Esophagus mucosa (tissue), 1 donor: ENCODE measurements at regions not wholly inside any gene's neighbourhood (a gene's known extent, or its start where the extent isn't known, plus 50 kb on each side); places are given as distances from the start of the nearest gene placed in this dataset.
"Not testable (repeated sequence)": the region's sequence is repeated elsewhere in the genome, so short reads cannot be mapped to it uniquely, and the experiment has no call there.

Source experiments
- ATAC-seq: fragments of 200-7000 bp; cut with Tn5 transposase; one replicate; pipeline ENCODE4 v1.9.1; 2020
- donor health status: DM: yes; HTN: yes; CAD: no.

DNA sequence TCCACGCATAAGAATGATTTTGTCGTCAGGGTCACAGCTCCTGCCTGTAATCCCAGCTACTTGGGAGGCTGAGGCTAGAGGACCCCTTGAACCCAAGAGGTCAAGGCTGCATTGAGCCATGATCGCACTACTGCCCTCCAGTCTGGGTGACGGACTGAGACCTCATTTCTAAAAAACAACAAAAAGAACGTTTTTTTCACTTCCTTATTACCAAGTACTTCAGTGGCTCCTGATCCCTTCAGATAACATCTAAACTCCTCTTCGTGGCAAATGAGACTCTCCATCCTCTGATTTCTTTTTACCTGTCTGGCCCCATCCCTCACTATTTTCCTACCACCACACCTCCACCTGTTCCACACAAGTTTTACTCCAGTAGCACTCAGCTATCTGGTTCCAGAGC, 105.4 kb upstream of the TLK1 start:
- no peak for ATAC-seq

DNA sequence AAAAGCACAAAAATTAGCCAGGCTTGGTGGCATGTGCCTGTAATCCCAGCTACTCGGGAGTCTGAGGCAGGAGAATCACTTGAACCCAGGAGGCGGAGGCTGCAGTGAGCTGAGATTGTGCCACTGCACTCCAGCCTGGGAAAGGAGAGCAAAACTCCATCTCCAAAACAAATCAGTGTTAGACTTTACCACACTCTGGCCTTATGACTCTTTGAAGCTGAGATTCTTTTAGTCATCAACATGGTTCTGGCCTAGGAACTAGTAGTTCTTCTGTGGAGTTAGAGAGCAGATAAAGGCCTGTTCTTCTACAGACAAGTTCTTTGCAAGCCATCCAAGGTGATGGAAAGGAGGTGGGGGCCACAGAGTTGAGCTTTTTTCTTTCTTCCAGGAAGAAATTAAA, 100.8 kb upstream of the TLK1 start:
- not testable (repeated sequence) for ATAC-seq

DNA sequence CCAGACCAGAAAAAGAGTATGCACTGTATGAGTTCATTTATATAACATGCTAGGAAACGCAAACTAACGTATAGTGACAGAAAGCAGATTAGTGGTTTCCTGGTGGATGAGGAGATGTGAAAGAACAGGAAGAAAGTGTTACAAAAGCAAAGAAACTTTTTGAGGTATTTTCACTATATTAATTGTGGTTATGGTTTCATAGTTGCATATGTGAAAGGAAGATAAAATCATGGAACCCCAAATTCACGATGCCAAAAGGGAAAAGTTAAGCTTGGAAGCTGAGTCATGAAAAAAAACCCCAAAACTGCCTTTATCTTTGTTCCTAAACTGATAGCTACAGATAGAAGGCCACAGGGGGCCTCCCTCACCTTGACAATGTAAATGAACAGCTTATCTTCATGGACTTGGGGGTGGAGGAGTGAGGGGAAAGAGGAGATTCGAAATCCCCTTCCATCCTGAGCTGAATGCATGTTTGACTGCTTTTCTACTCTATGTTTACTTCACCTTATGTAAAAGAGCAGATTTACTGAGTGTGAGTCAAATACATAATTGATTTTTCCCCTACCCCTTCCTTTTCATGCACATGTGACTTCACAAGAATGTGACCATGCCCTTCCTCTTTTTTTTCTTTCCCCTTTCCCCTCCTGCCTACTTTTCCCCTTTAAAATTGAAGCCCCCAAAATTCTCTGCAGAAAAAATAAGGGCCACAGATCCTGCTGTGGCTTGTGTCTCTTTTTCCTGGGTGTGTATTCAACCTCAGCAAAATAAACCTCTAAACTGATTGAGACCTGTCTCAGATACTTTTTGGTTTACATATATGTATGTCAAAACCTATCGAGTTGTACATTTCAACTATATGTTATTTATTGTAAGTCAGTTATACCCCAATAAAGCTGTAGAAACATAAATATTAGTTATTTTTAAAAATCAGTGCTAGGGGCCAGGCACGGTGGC, 100.1 kb upstream of the TLK1 start:
- ATAC-seq: no peak

DNA sequence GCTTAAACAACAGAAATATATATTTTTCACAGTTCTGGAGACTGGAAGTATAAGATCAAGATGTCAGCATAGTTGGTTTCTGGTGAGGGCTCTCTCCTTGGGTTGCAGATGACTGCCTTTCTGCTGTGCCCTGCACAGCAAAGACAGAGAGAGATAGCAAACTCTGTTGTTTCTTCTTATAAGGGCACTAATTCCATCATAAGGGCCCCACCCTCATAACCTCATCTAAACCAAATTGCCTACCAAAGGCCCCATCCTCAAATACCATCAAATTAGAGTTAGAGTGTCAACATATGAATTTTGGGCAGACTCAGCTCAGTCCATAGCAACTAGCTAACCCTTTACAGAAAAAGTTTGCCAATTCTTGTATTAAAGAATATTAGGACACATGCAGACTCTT, 94.0 kb upstream of the TLK1 start:
- no peak for ATAC-seq

DNA sequence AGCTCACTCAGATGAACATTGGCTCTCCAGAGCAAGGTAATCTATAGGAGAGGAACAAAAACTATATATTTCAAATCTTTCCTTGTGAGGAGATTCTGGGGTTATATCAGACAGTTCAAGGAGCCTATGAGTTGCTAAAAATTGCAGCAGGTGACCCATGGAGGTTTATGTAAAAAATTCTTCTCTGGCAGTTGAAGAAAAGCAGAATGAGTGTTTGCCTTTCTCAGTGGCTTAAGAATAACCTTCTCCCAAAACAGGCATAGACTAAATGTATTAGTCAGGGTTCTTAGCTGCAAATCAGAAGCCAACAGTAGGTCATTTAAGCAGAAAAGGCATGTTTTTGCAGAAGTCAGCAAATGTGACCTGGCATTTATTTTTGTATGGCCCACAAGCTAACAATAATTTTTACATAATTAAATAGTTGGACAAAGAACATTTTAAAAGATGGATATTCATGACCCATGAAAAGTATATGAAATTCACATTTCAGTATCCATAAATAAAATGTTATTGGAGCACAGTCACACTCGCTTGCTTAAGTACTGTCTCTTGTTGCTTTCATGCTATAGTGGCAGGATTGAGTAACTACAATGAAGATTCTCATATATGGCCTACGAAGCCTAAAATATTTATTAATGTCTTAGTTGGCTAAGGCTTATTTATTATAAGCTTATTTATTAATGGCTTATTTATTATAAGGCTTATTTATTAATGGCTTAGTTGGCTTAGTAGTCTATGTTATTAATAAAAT, 93.4 kb upstream of the TLK1 start:
- no peak for ATAC-seq

DNA sequence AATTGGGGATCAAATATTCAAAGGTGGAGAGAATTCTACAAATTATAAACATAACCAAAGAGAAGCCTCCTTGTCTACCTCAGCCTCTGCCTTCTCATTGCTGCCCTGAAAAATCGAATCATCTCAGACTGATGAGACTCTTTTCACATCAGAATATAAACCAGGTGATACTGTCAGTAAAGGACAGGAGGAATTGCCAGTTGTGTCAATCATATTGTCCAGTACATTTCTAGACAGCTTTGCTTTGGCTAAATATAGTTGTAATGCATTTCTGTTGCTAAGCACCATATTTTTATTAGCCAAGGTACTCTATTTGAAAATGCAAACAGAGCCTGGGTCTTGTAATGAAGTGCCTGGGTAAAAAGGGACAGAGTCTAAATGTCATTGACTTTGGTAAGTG, 92.6 kb upstream of the TLK1 start:
- ATAC-seq: no peak

DNA sequence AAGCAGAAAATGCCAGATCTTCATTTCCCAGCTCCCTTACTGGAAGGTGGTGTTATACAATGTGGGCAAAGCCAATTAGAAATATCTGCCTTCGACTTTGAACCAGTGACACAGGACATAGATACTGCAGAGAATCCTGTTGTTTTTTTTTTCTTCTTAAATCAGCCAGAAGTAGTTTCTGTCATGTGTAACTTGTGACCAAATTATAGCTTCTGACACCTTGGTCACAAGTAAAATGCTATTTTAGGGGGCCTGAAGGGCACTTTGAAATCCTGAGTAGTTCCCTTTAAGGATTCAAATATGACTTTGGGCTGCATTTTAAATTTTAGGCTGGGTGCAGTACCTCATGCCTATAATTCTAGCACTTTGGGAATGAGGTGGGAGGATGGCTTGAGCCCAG, 89.0 kb upstream of the TLK1 start:
- ATAC-seq: no peak

DNA sequence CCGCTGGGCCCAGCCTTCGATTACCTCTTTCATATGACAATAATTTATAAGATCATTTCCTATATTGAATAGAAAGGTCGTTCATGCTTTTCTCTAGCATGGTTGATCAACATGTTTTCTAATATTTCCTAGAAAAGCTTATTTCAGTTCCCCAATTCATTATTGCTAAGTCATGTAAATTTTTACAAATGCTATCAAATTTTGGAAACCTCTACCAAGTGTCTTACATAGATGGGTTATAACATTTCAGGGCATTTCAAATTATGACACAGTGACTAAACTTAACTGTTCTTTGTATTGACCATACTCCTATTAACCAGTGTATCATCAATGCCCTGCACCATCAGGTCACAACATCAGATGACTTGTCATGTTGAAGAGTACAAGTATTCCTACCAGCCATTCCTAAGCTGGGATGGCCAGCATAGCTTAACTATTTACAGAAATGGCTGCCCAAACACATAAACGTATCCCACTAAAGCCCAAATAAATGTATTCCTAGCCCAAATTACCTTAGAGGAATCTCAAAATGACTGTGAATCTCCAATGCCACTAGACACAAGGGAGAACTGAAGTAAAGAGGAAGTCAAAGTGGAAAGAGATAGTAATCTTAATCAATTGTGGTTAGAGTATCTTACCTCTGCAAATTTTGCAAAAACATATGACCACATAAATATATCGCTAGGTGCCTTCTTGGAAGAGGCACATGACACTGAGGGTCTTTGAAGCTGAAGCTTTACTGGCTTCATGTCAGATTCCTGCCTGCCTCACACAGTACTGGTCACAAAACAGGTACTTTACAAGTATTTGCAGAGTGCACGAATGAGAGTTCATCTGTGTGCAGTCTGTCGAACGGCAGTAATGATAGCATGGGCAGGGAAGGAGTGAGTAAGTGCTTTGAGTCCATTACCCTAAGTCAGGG, 87.3 kb upstream of the TLK1 start:
- no peak for ATAC-seq

DNA sequence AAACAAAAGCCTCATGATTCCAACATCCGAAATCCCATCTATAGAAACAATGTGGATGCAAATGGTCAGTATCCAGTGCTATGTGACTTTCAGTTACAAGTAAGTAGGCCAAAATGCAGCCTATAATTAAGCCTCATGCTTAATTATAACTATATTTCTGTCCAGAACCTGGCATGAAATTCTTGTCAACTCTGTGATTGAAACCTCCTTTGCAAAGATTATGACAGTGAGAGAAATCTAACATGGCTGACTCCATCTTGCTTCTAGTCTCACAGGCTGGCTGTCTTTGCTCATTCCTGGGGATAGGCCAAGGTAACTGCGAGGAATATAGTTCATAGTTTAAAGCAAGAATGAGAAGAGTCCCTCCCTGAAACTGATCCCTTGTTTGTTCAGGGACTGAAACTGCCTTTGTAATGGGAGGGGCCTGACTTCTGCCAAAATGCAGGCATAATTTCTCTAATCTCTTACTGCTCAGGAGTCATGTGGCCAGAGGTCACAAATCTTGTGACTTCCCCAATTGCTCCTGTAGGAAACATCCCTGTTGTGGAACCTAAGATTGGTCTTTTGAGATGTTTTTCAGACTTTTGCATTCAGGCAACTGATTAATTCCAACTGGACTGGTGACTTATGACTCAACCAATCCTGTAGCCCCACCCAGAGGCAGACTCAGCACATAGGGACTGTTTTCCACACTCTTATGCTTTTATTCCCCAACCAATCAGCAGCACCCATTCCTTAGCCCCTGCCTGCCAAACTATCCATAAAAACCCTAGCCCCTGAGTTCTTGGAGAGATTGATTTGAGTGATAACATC, 84.5 kb upstream of the TLK1 start:
- peak; percentile 83 for ATAC-seq

DNA sequence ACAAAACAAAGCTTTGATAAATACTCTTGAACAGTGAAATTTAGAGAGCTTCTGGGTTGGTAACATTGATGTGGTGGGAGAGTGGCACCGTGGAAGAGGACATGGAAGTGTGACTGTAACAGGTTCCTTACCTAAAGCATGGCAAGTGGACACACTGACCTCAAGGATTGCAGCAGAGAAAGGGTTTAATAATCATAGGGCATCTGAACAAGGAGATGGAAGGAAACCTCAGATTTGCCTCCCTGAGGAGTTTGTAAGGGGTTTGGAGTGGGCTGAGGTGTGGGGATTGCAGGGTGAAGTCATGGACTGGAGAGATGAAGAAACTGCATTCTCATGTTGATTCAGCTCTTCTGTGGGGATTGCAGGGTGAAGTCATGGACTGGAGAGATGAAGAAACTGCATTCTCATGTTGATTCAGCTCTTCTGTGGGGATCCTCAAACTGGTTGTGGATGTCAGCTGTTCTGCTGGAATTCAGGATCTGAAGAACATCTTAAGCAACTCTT, 83.8 kb upstream of the TLK1 start:
- peak; percentile 66 for ATAC-seq

DNA sequence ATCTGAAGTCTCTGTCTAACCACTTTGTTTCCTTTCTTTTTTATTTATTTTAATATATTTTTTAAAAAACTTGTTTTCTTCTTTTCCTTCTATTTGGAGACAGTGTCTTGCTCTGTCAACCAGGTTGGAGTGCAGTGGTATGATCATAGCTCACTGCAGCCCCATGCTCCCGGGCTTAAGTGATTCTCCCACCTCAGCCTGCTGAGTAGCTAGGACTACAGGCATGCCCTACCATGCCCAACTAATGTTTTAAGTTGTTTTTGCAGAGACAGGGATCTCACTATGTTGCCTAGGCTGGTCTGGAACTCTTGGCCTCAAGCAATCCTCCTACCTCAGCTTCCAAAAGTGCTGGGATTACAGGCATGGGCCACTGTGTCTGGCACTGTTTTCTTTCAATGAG, 81.1 kb upstream of the TLK1 start:
- no peak for ATAC-seq

DNA sequence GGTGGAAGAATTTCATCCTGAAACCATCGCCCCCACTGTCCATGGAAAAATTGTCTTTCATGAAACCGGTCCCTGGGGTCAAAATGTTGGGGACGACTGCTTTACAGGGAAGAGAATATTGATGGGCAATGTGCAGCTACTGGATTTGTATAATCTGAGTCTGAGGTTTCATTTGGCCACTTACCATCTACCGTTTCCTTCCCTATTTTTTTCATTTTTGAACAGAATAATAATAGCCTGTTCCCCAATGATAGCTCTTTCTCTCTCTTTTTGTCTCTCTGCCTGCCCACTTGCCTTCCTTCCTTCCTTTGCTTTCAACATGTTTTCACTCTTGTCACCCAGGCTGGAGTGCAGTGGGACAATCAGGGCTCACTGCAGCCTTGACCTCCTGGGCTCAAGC, 78.3 kb upstream of the TLK1 start:
- ATAC-seq: no peak

DNA sequence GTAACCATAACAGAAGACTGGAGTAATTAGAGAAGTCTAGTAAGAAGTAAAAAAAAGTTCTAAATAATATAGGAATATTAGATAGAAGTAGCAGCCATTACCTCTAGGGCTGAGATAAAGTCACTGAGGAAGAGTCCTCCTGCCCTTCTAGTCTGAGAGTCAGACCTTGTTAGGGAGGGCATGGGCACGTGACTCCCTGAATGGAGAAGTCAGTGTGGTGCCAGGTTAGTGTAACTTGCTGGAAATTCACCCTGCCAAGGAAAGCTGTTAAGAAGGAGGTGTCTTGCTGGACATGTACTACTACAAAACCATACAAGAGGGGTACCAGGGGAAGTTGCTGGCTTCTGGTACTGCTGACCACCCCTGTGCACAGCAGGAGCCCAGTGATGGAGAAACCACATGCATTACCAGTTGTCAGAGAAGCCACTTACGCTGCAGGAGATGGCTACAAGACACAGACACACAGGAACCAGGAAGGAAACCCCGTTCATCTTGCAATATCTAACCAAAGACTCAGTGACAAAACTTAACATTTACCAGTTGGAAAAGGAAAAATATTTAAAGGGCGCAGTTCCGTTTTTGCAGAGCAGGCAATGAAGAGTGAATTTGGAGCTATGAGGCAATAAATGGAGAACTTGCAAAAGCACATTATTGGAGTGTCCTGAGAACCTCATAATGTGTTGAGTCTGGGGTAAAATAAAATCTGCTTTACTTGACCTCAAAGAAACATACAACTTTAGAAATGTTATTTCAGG, 77.2 kb upstream of the TLK1 start:
- ATAC-seq: no peak

DNA sequence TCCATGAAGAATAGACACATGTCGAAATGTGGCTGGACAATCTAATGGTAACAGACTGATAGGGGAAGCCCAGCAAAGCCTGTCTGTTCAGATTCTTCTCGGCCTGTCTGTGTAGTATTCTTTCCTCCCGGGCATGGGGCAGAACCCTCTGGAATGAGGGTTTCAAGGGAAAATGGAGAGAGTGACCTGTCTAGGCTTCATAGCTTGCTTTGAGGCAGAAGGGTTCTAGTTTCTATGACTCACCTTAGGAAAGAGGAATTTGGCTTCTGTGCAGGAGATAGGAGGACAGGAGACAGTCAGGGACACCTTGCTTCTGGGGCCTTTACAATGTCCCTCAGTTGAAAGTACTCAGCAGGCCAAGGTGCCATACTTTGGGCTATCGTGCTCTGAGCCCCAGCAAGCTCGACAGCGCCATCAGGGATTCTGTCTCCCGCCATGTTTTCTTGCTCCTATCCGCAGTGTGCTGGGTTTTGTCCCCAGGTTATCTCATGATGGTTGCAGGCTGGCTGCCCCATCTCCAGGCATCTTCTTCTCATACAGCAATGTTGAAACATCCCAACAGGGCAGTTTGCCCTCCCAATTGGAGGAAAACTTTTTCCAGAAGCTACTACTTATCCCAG, 74.7 kb upstream of the TLK1 start:
- ATAC-seq: no peak

DNA sequence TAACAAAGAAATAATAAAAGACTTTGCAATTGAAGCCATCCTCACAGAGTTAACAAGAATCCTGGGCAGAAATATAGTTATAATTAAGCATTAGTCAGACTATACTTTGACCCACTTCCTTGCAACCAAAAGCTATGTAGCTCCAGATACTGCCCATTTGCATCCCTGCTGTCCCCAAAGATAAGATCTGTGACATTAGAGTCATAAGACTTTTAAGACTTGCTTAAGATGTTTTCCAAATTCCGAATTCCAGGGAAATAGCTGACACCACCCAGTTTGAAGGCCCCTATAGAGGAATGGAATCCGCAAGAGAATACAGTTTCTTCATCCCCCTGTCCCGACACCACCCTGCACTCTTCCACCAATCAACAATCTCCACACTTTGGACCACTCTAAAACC, 69.5 kb upstream of the TLK1 start:
- no peak for ATAC-seq

DNA sequence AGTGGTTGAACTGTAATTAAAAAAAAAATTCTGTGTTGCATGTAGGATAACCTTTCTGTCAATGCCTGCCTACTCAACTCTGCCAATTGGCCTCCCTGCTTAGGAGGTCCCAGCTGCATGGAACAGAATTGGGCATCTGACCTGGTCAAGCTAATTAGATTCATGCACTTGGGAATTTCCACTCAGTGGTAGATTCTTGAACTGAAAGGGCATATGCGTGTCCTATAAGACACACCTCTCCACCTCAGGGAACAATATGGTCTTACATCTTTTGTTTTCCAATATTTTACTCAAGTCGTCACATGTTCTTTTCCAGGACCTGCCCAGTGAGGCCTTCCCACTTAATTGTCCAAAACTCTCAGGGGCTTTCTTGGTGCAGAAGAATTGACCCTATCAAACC, 68.1 kb upstream of the TLK1 start:
- no peak for ATAC-seq

DNA sequence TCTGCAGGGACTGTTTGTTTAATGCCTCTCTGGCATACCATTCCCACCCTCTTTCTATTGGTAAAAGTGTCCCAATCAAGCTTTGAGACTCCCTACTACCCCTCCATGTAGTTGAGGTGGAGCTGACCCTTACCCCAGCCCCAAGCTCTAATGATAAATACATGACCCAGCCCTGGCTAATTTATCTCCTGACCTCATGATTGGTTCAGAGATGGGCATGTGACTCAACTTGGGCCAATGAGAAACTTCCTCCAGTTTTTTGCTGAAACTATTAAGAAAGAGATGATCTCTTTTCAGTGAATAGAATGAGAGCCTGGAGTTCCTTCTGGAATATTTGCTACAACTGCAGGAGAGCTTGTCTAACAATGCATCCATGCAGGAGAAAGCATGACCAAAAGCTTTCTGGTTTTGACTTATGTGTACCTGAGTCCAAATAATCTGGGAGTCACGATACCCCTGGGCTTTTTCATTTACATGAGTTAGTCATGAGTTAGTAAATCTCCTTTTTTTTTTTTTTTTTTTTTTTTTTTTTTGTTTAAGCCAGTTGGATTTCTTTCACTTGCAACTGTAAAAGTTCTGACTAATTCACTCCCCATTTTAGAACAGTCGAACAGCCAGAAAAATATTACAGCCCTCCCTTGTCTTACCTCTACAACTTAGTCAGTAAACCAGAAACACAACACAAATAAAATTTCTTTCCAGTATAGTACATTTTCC, 66.5 kb upstream of the TLK1 start:
- peak; percentile 64 for ATAC-seq

DNA sequence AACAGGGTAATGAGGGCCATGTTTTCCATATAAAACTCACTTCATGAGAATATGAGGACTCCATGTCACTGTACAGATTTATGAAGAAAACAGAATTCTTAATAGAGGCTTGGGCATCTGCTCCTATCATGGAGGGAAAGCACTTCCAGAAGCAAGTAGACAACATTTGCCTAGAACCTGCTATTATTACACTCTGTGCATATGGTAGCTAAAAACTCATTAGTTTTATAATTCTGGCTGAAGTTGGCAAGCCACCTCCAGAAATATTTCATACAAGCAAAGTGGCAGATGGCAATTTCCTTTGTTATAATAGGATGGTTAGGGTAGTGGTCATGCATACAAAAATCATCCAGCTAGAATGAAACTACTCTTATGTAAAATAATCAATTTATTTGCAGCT, 65.8 kb upstream of the TLK1 start:
- no peak for ATAC-seq

DNA sequence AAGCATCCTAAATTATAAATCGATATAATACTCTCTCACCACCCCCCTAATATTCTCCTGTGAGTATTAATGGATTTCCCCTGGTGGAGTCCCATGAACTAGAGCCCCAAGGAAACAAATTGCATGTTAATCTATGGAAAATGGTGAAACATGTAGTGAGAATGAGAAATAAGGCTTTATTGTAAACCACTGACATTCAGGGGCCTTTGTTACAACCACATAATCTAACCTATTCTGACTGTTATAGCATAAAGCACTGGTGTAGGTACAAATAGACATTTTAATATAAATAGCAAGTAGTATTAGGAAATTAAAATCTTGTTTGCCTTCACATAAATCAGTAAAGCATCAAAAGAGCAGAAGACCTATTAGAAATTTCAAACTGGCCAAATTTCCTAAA, 65.3 kb upstream of the TLK1 start:
- no peak for ATAC-seq
